ENCODE measurements at regions not wholly inside any gene's neighbourhood (a gene's known extent, or its start where the extent isn't known, plus 50 kb on each side); places are given as distances from the start of the nearest gene placed in this dataset.

GRCh38 chr7:22610951-22611757 lies 111.2 kb upstream of the STEAP1B start:
- TF ChIP-seq CTCF (IDR thresholded peaks at IDR 0.05) (no peak), EZH2 (IDR thresholded peaks at IDR 0.05) (no peak), EZH2phosphoT487 (IDR thresholded peaks at IDR 0.05) (no peak)
